GM23338 (cell line): ENCODE measurements at regions not wholly inside any gene's neighbourhood (a gene's known extent, or its start where the extent isn't known, plus 50 kb on each side); places are given as distances from the start of the nearest gene placed in this dataset.

Experiments
- ATAC-seq: fragments of 200-7000 bp; cut with Tn5 transposase; 3 replicates; pipeline ENCODE4 v1.9.1; 2020
- DNase-seq: peaks from one replicate; pipeline ENCODE4 v3.0.0-alpha.2; 2015; ENCODE audit warnings: low spot score
- H2AFZ ChIP-seq: fragments of 200-600 bp; sonication (generic); 2 replicates; pipeline ENCODE4 v1.8.0; 2016; ENCODE audit warnings: antibody characterized with exemption, mild to moderate bottlenecking, moderate library complexity
- H3F3A ChIP-seq: fragments of 200-600 bp; sonication (generic); replicated peaks from 2 replicates; pipeline ENCODE4 v1.8.0; 2017; ENCODE audit warnings: antibody characterized with exemption, mixed run types, low read depth
- H3K27ac ChIP-seq: fragments of 200-600 bp; sonication (generic); 2 replicates; pipeline ENCODE4 v1.6.1; 2016; ENCODE audit warnings: low read depth
- H3K27me3 ChIP-seq: fragments of 200-600 bp; sonication (generic); 2 replicates; pipeline ENCODE4 v1.8.0; 2016; ENCODE audit warnings: mild to moderate bottlenecking, mixed run types, moderate library complexity; ENCODE audit not compliant: insufficient read depth
- H3K36me3 ChIP-seq: fragments of 200-600 bp; sonication (generic); 2 replicates; pipeline ENCODE4 v1.8.0; 2016; ENCODE audit warnings: mild to moderate bottlenecking; ENCODE audit not compliant: insufficient read depth
- H3K4me1 ChIP-seq: fragments of 200-600 bp; sonication (generic); 2 replicates; pipeline ENCODE4 v1.8.0; 2016; ENCODE audit warnings: mild to moderate bottlenecking, moderate library complexity; ENCODE audit not compliant: insufficient read depth
- H3K4me2 ChIP-seq: fragments of 200-600 bp; sonication (generic); 2 replicates; pipeline ENCODE4 v1.7.1; 2017; ENCODE audit warnings: mixed run types
- H3K4me3 ChIP-seq: fragments of 200-600 bp; sonication (generic); 2 replicates; pipeline ENCODE4 v1.6.1; 2016; ENCODE audit warnings: mixed run types
- H3K79me2 ChIP-seq: fragments of 200-600 bp; sonication (generic); replicated peaks from 2 replicates; pipeline ENCODE4 v1.8.0; 2017; ENCODE audit warnings: mild to moderate bottlenecking; ENCODE audit not compliant: insufficient read depth
- H3K9me2 ChIP-seq: fragments of 200-600 bp; sonication (generic); 2 replicates; pipeline ENCODE4 v1.8.0; 2017; ENCODE audit not compliant: insufficient read depth
- H4K20me1 ChIP-seq: fragments of 200-600 bp; sonication (generic); replicated peaks from 2 replicates; pipeline ENCODE4 v1.8.0; 2017; ENCODE audit warnings: mild to moderate bottlenecking; ENCODE audit not compliant: insufficient read depth
- H3K27ac Mint-ChIP-seq: 2 replicates; pipeline ENCODE4 v1.8.0; 2020; ENCODE audit warnings: inconsistent platforms, mild to moderate bottlenecking, moderate library complexity, mixed read lengths
- H3K27me3 Mint-ChIP-seq: 3 replicates; pipeline ENCODE4 v1.8.0; 2022; ENCODE audit warnings: low read depth, mild to moderate bottlenecking, moderate library complexity, mixed read lengths, inconsistent platforms; ENCODE audit not compliant: insufficient read depth, poor library complexity
- H3K36me3 Mint-ChIP-seq: 3 replicates; pipeline ENCODE4 v1.8.0; 2021; ENCODE audit warnings: low read depth, mild to moderate bottlenecking, inconsistent platforms, moderate library complexity, mixed read lengths
- H3K4me1 Mint-ChIP-seq: 3 replicates; pipeline ENCODE4 v1.8.0; 2020; ENCODE audit warnings: mild to moderate bottlenecking, inconsistent platforms, mixed read lengths
- H3K4me3 Mint-ChIP-seq: 3 replicates; pipeline ENCODE4 v1.8.0; 2021; ENCODE audit warnings: moderate library complexity, mild to moderate bottlenecking, inconsistent platforms, mixed read lengths
- H3K9me3 Mint-ChIP-seq: 3 replicates; pipeline ENCODE4 v1.8.0; 2020; ENCODE audit warnings: moderate library complexity, mild to moderate bottlenecking, inconsistent platforms, mixed read lengths
- NANOG ChIP-seq: IDR thresholded peaks from 2 replicates; pipeline ENCODE4 v1.6.1; 2016; ENCODE audit warnings: antibody characterized with exemption, borderline replicate concordance
- STAT1 ChIP-seq: IDR thresholded peaks from one replicate; pipeline ENCODE4 v1.6.1; 2016; ENCODE audit warnings: antibody characterized with exemption; ENCODE audit not compliant: unreplicated experiment
- ZNF114 ChIP-seq: fragments of 250-450 bp; sonication (Bioruptor Pico); IDR thresholded peaks from 2 replicates; pipeline ENCODE4 v1.5.0; 2020; ENCODE audit warnings: mild to moderate bottlenecking, moderate library complexity
- TF ChIP-seq, protein P1 (sequence below): fragments of 250-450 bp; sonication (Bioruptor Pico); IDR thresholded peaks from 2 replicates; pipeline ENCODE4 v1.5.0; 2020; ENCODE audit warnings: mild to moderate bottlenecking, moderate library complexity
- TF ChIP-seq, protein P2 (sequence below), 2 experiments: fragments of 200-600 bp in 1 of 2; sonication (generic) in 1 of 2; conservative IDR thresholded peaks; 2 replicates each; pipeline versions ENCODE4 v1.5.1 to v1.6.1; 2016 to 2017; ENCODE audit warnings: antibody characterized with exemption in 2 of 2, low read depth in 2 of 2, mild to moderate bottlenecking in 2 of 2, moderate library complexity in 1 of 2

DNA sequence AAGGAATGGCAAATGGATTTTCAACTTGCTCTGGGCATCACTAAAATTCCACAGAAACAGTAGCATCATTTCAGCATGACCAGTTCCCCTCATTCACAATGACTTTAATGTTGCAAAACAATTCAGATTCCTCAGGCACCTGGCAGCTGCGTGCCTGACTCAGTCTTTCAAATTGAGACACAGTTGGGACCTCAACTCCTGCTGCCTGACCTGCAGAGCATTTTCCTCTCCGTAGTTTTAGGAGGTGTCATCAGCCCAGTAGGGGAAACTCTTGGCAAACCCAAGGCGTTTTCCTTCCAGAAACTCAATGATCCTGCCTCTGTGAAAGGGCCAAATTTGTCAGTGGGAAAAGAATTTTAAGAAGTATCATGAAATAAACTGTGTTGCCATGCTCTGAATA lies 388.9 kb downstream of the SPRY1 start:
- peak; percentile 83 for ATAC-seq
- H3K36me3 ChIP-seq, result no peaks in the 10 kb centered on the region
- peak; percentile 32 for DNase-seq
- peaks cover 26% of the 10 kb centered on the region for H3K4me1 ChIP-seq
- peak overlapping the region; percentile 44 for H2AFZ ChIP-seq
- Mint-ChIP-seq H3K9me3 (no peaks in the 10 kb centered on the region), H3K27me3 (no peaks in the 10 kb centered on the region), H3K27ac (peak overlapping the region; percentile 85), H3K4me3 (no peak overlapping the region), H3K4me1 (peaks cover 37% of the 10 kb centered on the region), H3K36me3 (peaks cover 2% of the 10 kb centered on the region; the same call in 1 of the 3 replicates)
- H3K4me2 ChIP-seq, result no peak overlapping the region
- no peaks in the 10 kb centered on the region for H3K27me3 ChIP-seq
- no peak overlapping the region for H3K4me3 ChIP-seq
- peaks cover 6% of the 10 kb centered on the region; the same call in 1 of the 2 replicates for H3K9me2 ChIP-seq
- H3F3A ChIP-seq, result no peaks in the 10 kb centered on the region
- H3K79me2 ChIP-seq, result no peaks in the 10 kb centered on the region
- no peaks in the 10 kb centered on the region for H4K20me1 ChIP-seq
- H3K27ac ChIP-seq, result peak overlapping the region; percentile 43; the same call in 1 of the 2 replicates
- TF ChIP-seq ZNF114 (CRISPR knock-in tag), result no peak
- TF ChIP-seq NANOG, result 0 out of 2 replicates have a peak, but pooled peaks have one; percentile 13
- TF ChIP-seq, protein P1, sequence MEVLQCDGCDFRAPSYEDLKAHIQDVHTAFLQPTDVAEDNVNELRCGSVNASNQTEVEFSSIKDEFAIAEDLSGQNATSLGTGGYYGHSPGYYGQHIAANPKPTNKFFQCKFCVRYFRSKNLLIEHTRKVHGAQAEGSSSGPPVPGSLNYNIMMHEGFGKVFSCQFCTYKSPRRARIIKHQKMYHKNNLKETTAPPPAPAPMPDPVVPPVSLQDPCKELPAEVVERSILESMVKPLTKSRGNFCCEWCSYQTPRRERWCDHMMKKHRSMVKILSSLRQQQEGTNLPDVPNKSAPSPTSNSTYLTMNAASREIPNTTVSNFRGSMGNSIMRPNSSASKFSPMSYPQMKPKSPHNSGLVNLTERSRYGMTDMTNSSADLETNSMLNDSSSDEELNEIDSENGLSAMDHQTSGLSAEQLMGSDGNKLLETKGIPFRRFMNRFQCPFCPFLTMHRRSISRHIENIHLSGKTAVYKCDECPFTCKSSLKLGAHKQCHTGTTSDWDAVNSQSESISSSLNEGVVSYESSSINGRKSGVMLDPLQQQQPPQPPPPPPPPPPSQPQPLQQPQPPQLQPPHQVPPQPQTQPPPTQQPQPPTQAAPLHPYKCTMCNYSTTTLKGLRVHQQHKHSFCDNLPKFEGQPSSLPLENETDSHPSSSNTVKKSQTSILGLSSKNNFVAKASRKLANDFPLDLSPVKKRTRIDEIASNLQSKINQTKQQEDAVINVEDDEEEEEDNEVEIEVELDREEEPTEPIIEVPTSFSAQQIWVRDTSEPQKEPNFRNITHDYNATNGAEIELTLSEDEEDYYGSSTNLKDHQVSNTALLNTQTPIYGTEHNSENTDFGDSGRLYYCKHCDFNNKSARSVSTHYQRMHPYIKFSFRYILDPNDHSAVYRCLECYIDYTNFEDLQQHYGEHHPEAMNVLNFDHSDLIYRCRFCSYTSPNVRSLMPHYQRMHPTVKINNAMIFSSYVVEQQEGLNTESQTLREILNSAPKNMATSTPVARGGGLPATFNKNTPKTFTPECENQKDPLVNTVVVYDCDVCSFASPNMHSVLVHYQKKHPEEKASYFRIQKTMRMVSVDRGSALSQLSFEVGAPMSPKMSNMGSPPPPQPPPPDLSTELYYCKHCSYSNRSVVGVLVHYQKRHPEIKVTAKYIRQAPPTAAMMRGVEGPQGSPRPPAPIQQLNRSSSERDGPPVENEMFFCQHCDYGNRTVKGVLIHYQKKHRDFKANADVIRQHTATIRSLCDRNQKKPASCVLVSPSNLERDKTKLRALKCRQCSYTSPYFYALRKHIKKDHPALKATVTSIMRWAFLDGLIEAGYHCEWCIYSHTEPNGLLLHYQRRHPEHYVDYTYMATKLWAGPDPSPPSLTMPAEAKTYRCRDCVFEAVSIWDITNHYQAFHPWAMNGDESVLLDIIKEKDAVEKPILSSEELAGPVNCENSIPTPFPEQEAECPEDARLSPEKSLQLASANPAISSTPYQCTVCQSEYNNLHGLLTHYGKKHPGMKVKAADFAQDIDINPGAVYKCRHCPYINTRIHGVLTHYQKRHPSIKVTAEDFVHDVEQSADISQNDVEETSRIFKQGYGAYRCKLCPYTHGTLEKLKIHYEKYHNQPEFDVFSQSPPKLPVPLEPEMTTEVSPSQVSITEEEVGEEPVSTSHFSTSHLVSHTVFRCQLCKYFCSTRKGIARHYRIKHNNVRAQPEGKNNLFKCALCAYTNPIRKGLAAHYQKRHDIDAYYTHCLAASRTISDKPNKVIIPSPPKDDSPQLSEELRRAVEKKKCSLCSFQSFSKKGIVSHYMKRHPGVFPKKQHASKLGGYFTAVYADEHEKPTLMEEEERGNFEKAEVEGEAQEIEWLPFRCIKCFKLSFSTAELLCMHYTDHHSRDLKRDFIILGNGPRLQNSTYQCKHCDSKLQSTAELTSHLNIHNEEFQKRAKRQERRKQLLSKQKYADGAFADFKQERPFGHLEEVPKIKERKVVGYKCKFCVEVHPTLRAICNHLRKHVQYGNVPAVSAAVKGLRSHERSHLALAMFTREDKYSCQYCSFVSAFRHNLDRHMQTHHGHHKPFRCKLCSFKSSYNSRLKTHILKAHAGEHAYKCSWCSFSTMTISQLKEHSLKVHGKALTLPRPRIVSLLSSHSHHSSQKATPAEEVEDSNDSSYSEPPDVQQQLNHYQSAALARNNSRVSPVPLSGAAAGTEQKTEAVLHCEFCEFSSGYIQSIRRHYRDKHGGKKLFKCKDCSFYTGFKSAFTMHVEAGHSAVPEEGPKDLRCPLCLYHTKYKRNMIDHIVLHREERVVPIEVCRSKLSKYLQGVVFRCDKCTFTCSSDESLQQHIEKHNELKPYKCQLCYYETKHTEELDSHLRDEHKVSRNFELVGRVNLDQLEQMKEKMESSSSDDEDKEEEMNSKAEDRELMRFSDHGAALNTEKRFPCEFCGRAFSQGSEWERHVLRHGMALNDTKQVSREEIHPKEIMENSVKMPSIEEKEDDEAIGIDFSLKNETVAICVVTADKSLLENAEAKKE, result peak; percentile 83
- TF ChIP-seq, protein P2, sequence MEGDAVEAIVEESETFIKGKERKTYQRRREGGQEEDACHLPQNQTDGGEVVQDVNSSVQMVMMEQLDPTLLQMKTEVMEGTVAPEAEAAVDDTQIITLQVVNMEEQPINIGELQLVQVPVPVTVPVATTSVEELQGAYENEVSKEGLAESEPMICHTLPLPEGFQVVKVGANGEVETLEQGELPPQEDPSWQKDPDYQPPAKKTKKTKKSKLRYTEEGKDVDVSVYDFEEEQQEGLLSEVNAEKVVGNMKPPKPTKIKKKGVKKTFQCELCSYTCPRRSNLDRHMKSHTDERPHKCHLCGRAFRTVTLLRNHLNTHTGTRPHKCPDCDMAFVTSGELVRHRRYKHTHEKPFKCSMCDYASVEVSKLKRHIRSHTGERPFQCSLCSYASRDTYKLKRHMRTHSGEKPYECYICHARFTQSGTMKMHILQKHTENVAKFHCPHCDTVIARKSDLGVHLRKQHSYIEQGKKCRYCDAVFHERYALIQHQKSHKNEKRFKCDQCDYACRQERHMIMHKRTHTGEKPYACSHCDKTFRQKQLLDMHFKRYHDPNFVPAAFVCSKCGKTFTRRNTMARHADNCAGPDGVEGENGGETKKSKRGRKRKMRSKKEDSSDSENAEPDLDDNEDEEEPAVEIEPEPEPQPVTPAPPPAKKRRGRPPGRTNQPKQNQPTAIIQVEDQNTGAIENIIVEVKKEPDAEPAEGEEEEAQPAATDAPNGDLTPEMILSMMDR (conservative IDR thresholded peaks at IDR 0.05; ENCODE audit: low read depth in 2 of 2), result 0 out of 4 replicates have a peak, but pooled peaks of 1 of the 2 experiments have one; percentile 10
- no peak for TF ChIP-seq STAT1
